Fibroblast of skin of right biceps (primary cell): ENCODE measurements at regions not wholly inside any gene's neighbourhood (a gene's known extent, or its start where the extent isn't known, plus 50 kb on each side); places are given as distances from the start of the nearest gene placed in this dataset.

Experiments
- DNase-seq: peaks from one replicate; pipeline ENCODE4 v3.0.0-alpha.2; 2013

DNA sequence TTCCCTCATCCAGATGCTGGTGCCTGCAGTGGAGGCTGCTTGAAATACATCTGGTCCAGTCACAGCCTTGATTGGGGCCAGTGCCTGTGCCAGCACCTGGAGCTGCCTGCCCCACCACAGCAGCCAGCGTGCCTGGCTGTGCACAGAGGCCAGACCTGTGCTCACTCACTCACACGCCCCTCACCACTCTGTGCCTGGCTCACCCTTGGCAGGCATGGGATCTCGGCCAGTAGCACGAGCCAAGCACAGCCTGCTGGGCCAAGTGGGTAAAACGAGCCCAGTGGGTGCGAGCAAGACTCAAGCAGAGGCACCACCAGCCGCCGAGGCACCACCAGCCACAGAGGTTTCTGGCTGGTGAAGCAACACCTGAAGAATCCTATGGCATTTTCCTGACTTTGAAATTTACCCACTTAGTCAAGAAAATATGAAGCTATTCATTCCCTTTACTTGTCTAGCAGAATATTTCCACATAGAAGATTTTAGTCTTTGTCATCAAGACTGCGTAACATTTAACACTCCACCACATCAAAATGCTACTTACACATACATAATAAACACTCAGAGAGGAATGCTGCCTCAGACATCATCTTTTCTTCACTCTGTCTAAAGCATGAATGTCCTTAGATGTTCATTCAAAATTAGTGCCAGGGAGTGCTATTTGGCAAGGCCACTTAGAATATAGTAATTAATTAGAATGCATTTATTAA lies 424.3 kb upstream of the FAT3 start:
- DNase-seq: peak; percentile 41

DNA sequence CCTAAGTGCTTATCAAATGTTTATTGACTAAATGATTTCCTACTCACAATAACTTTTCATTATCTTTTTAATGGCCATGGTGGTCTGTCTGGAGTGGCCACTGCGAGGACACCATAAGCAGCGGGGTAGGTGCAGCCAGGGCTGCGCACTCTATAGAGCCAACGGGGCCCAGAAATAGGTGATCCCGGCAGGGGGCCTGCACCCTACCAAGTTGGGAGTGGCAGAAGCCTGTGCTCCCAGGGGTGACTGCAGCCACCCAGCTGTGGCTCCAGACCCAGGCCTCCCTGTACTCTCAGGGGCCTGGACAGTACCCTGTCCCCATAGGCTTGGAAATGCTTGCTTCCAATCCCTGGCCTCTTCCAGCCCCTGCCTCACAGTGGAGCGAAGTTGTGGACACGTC lies 426.4 kb upstream of the FAT3 start:
- no peak for DNase-seq

DNA sequence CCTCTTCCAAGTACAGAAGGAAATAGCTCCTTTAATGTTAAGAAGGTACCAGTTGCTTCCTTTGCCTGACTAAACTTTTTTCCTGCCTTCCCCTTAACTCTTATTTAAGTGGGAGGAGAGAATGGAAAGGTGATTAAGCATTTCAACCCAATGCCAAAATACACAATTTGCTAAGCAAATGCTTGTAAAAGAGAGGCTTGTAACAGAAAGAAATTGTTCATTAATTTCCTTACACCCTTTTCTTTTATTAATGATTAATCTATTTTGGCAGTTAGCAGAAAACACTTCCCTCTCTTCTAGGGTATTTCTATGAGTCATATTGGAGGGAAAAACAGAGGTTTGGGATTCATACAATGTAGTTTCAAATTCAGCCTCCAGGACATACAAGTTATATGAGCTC lies 427.6 kb upstream of the FAT3 start:
- no peak for DNase-seq

DNA sequence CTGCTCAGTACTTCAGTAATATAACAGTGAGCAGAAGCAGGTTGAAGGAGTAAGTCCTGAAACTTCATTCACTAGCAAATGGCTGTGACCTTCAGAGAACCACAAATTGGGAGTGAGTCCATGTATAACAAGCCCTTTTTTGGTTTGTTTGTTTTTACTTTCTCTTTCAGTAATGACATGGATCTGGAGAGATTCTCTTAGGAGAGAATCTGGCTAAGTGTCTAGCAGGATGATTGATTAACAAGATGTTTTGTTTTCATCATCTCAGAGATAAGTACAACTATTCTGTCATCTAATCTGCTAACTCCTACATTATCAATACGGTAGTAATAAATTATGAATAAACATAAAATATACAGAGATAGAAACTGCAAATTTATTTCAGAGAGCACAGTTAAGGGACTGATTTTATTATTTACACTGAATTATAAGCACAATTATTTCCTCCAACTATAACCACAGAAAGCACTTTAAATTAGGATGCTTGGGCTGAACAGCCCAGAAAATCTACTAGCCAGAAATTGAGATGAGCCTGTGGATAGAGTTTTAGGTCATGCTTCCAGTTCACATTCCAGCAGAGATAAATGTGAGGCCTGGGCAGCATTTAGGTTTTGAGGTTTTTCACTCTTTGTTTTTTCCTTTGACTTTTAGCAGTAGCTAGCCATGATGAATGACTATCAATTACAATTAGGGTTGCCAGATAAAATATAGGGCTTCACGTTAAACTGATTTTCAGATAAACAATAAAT lies 429.3 kb upstream of the FAT3 start:
- peak; percentile 18 for DNase-seq

DNA sequence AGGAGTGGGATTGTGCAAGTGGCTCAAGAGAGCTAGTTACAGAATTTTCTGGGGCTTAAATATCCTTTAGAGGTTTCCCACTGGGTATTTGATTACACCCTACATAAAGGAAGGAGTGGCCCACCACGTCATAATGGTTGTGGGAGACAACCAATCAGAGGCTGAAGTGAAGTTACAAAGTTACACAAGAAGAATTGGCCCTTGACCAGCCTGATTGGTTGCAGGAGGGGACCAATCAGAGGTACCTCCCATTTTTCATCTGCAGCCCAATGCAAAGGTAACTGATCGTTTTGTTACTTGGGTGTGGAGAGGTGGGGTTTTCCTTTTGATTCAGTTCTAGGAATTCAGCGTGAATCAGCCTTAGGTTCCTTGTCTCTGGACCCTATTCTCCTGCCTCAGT lies 430.5 kb upstream of the FAT3 start:
- DNase-seq: no peak

DNA sequence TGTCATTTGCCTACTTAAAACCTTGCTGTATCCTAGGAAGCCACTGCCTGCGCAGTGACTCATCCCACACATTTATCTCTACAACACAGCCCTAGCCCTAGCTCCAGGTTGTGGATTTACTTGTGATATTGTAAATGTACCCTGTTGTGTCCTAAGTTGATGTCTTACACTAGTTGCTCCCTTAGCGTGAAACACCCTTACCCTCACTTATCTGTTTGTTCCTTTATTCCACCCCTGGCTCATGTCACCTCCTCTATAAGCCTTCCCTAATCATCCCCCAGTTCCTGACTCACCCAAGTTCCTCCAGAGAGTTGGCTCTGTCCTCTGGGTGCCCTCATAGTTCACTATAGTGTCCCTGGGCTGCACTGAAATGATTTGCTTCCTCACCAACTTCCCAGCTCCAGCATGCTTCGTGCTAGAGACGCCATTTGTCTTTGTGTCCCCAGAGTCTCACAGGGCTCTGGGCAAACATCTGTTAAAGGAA lies 431.8 kb upstream of the FAT3 start:
- no peak for DNase-seq

DNA sequence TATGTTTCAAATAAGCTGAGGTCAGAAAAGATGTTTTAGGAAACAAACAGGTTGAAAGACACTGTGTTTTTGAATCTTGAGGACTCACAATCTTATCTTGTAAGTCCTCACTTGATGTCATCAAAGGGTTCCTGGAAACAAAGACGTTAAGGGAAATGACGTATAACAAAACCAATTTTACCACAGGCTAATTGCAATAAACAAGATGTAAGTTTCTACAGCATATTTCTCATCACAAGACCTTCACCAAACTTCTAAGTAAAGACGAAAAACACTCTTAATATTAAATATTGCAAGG lies 433.5 kb upstream of the FAT3 start:
- DNase-seq: no peak

DNA sequence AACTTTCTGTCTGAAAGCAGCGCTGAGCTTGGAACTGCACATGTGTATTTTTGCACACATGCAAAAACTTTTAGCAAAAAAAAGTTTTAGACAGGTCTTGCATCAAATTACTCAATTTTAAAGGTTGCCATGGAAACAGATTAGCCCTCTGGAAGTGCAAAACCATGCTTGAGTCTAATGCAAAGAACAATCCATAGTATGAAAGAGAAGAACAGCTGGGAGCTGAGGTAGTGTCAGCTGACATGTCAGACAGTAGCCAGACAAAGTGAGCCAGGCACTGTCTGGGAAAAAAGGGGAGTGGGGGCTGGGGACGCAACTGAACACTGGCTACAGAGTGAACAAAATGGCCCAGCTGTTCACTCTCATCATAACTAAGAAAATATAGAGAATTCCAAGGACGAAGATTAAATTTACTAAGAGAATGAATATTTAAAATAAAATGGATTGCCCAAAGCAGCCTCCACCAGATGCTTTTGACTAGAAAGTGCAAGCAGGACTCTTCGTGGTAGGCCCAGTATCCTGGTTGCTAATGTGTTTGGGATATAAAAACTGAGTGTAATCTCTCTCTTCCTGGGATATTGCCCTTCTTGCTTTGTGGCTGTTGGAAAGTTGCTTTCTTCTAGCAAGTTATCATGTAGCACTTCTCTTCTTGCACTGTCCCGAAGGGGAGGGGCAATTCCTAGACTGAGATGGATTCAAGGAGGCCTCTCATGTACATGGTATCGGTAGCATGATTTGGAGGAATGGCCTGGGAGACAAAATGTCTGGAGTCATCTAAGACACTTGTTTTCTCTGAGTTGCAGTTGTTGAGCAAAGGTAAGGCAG lies 434.1 kb upstream of the FAT3 start:
- DNase-seq: no peak

DNA sequence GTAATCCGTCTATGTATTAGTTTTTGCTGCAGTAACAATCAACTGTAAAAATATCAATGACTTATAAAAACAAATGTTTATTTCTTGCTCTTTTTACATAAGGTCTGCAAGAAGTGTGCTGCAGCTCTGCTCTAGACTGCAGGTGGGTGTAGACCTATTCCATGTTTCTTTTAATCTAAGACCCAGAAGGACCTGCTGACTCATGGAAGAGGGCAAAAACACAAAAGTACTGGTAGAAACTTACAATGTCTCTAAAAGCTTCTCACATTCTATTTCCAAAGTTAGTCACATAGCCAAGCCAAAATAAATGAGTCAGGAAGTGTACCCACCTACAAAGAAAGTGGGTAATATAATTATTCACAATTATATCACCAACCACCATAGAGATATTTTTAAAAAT lies 435.9 kb upstream of the FAT3 start:
- no peak for DNase-seq

DNA sequence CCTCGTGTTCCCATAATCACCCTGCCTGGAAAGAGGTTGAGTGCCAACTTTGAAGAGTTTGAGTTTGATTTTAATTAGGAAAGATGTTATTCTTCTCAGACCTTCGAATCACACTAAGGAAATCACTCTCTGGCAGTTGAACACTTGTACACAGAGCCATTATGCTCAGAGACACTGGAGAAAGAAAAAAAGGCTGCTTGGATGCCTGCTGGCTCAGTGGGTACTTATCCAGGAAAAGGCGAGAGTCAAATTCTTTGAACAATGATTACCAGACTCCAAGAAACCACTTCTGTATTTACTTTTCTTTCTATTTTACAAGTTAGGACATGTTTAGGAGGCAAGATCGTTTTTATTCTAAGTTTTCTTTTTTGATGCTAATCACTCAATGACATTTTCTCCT lies 438.5 kb upstream of the FAT3 start:
- no peak for DNase-seq

DNA sequence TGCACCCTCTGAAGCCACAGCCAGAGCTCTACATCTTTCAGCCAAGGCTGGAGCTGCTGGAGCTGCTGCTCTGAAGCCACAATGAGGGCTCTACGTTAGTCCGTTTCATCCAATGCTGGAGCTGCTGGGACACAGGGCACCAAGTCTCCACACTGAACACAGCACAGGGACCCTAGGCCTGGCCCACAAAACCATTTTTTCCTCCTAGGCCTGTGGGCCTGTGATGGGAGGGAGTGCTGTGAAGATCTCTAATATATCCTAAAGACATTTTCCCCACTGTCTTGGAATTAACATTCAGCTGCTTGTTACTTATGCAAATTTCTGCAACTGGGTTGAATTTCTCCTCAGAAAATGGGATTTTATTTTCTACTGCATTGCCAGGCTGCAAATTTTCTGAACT lies 441.4 kb upstream of the FAT3 start:
- DNase-seq: no peak

DNA sequence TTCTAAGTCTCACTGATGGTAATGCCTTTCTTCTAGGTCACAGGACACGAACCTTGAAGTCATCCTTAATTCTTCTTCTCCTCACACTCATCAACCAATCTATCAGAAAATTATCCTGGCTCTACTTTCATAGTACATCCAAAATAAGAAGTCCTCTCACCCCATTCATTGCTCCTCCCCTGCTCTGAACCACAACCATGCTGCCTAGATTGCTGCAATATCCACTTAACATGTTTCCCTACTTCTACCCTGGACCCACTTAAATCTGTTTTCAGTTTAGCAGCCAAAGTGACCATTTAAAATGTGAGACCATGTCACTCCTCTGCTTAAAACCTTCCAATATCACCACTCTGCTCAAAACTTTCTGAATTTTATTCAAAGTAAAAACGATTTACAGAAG lies 445.9 kb upstream of the FAT3 start:
- no peak for DNase-seq

DNA sequence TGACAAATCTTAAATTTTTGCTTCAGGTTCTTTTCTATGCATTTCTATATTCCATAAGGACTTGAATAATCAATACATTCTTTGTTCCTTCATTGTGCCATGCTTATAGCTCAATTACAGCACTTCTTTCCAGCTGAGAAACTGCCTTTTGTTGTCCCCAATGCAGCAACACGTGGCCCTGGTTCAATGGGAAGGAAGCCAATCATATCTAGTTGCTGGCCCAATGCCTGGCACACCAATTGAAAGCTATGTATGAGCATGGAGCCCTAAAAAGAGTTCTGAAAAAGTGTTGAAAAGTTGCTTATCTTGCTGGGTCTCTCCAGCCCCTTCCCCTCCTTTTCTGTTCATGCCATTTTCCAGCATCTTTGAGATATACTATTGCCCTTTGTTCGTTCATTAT lies 448.0 kb upstream of the FAT3 start:
- no peak for DNase-seq

DNA sequence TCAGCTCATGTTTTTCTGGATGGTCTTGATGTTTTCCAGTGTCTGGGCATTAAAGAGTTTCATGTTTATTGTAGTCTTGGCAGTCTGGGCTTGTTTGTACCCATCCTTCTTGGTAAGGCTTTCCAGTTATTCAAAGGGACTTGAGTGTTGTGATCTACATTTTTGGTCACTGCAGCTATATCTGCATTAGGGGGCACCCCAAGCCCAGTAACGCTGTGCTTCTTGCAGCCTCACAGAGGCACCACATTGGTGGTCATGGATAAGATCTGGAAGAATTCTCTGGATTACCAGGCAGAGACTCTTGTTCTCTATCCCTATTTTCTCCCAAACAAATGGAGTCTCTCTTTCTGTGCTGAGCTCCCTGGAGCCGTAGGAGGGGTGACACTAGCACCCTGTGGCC lies 451.5 kb upstream of the FAT3 start:
- peak; percentile 40 for DNase-seq

DNA sequence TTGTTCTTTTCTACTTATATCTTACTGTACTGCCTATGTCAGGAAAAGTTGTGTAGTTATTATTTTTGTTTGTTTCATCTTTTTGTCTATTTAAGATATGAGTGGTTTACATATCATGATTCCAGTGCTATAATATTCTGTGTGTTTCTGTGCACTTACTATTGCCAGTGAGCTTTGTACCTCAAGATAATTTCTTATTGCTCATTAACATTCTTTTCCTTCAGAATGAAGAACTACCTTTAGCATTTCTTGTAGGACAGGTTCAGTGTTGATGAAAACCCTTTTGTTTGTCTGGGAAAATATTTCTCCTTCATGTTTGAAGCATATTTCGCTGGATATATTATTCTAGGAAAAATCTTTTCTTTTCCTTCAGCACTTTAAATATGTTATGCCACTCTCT lies 452.7 kb upstream of the FAT3 start:
- DNase-seq: no peak

DNA sequence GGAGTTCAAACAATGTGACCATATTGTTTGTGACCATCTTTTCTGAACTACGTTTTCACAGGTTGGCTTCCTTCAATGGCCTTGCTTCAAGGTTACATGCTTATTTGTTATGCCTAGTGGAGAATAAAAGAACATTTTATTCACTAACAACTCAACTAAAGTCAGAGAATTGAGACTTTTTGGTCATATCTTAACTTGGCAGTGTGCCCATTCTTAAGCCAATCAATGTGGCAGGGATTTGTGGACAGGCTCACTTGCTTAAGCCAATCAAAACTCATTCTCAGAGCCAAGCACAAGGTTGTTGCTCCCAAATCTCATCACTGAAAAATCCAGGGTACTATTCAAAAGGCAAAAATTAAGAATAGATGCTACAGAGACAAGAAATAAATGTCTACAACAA lies 455.8 kb upstream of the FAT3 start:
- DNase-seq: no peak

DNA sequence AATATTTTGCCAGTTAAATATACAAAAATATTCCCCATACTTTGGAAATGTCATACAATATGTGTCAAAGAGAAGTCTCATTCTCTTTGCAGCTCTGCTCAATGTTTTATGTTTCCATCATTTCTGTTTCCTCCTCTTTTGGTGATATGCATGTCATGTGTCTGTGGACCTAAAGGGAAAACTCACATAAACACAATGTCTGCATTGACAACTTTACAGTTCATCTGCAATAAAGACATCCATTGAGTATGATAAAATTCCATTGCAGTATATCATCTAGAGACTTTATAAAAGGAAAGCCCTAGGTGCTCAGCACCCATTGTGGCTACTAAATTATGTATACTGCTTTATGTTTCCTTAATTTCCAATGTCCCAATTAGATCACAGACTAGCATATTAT lies 461.3 kb upstream of the FAT3 start:
- DNase-seq: no peak

DNA sequence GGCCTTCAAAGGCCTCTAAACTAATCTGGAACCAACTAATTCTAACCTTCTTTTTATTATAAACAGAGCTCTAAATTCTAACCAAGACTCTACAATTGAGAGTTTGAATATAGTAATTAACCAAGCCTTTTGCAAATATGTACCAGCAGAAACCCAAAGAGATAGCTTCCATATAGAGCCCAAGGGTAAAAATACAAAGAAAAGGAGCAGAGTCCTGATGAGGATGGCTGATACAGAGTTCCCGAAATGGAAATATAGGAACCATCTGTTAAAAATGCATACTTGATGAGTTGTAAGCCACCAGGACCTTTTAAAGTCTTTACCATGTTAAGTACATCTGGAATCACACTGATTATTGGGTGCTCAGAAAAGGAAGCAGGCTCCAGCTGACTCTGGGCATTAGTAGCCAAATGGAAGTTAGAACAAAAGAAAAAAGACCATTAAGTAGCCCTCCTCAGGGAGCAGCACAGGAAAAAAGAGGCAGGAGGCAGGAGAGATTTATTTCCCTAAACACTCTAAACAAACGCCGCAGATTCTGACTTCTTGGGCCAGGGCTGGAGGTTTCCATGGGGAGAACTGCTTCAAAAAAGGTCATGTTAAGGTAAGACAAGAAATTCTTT lies 463.1 kb upstream of the FAT3 start:
- no peak for DNase-seq

DNA sequence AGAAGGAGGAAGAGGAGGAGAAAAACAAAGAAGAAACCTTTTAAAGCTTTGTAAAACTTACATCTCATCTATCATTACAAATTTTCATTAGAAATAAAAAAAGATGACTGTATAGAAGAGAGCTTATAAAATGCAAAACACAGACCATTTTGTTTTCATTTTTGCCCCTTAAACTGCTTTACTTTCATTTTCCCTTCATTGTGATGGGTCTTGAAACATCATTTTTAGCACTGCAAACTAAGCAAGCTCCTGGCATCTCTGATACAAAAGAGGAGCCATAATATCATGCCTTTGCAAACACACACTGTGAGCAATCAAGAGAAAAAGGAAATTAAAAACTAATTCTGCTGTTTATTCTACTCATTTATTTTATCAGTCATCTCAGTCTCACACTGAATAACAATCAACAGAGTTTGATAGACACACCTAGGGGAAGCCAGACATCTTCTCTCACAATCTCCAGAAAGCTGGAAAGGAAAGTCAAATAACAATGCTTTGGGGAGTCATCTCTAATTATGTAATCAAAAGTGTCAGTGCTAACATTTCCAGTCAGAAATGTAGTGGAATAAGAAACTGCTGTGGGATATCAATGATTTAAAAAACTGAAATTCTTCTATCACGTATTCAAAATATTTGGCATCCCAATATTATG lies 467.7 kb upstream of the FAT3 start:
- no peak for DNase-seq

DNA sequence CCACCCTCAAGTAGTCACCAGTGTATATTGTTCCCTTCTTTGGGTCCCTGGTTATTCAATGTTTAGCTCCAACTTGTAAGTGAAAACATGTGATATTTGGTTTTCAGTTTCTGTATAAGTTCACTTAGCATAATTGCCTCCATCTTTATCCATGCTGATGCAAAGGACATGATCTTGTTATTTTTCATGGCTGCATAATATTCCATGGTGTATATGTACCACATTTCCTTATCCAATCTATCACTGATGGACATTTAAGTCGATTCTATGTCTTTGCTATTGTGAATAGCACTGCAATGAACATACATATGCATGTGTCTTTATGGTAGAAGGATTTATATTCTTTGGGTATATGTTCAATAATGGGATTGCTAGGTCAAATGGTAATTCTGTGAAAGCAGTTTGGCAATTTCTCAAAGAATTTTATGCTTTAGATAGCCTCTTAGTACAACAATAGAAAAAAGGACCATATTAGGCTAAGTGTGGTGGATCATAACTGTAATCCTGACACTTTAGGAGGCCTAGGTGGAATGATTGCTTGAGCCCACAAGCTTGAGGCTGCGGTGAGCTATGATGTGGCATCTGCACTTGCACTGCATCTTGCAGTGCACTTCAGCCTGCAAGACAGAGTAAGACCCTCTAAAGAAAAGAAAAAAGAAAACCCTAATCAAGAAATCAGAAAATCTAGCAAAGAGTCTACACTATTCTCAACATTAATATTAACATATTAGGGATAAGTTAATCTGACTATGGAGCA lies 468.5 kb upstream of the FAT3 start:
- no peak for DNase-seq

DNA sequence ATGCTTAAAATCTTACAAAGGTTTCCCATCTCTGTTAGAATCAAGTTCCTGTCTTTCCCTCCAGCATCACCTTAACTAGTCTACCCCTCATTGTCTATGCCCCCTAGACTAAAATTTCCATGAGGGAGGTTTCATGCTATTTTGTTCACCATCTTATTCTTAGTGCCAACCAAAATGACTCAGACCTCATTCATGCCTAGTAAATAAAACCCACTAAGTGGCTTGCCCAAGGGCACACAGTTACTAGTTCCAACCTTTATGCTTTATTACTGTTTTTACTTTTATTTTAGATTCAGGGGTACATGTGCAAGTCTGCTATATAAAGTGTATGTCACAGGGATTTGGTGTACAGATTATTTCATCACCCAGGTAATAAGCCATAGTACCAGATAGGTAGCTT lies 469.1 kb upstream of the FAT3 start:
- no peak for DNase-seq

DNA sequence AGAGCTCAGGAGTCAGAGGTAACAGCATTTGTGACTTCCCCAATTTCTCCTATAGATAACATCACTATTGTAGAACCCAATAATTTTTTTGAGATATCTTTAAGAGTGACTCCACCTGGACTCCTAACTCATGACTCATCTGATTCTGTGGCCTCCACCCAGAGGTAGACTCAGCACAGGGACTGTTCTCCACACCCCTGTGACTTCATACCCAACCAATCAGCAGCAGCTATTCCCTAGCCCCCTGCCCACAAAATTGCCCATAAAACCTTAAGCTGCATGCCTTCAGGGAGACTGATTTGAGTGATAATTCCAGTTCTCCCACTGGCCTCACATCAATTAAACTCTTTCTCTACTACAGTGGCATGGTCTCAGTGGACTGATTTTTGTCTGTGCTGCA lies 475.4 kb upstream of the FAT3 start:
- no peak for DNase-seq
